Left kidney (tissue), 1 donor: ENCODE measurements at regions not wholly inside any gene's neighbourhood (a gene's known extent, or its start where the extent isn't known, plus 50 kb on each side); places are given as distances from the start of the nearest gene placed in this dataset.

ENCODE experiments used
- DNase-seq: peaks from one replicate; pipeline ENCODE4 v3.0.0-alpha.2; 2013

DNA sequence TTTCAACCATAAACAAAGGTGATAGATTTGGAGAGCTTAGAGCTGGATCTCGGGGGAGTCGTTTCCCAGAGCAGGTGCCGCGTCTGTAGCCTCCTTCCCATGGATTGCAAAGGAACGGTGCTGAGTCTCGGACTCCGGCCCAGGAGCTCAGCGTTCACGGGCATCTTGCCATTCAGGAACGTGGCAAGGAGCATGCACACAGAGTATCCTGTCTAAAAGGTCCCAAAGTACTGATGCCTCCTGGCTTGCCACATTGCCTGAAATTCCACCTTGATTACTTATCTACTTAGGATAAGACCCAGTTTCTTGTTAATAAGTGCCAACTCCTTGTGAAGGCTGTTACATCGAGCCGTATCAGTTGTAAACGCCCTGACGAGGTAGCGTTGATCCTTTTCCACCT, 197.8 kb upstream of the MYT1L start:
- no peak for DNase-seq

DNA sequence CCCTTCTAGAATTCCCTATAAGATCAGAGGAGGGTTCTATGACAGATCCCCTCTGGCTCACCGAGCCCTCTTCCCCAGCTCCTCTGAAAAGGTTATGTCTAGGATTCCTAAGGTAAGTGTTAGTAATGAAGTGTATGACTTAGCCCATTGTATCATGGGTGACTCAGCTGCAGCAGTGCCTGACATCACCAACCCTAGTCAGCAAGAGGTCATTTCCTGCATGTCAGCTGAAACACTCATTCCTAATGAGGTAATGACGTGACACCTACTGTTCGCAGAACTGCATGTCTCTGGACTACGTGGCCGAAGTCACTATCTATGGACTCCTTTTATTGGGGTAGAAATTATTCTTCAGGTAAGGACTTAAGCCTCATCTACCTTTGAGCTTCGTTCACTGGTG, 196.1 kb upstream of the MYT1L start:
- no peak for DNase-seq

DNA sequence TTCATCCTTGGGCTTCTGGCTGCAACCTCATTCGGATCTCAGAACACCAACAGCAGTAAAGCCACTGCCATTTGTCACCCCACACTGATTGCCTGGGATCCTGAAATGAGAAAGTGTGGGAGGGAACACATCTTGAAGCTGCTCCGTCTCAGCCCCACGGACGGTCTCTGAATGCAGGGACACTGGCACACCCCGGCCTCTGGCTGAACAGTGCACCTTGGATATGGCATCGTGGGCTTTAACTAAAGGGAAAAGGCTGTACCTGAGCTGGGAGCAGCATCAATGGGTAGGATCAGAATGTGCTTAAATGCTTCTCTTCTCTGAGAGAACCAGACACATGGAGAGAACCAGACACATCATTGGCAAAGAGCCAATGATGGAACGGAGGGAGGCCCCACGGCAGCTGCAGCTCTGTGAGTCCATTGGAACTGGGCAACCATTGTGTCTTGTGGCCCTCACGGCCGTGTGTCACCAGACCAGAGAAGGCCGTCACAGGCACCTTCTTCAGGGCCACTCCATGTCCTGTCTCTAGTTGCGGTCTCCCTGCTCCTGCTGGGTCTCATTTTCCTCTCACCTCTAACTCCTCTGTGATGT, 193.4 kb upstream of the MYT1L start:
- no peak for DNase-seq

DNA sequence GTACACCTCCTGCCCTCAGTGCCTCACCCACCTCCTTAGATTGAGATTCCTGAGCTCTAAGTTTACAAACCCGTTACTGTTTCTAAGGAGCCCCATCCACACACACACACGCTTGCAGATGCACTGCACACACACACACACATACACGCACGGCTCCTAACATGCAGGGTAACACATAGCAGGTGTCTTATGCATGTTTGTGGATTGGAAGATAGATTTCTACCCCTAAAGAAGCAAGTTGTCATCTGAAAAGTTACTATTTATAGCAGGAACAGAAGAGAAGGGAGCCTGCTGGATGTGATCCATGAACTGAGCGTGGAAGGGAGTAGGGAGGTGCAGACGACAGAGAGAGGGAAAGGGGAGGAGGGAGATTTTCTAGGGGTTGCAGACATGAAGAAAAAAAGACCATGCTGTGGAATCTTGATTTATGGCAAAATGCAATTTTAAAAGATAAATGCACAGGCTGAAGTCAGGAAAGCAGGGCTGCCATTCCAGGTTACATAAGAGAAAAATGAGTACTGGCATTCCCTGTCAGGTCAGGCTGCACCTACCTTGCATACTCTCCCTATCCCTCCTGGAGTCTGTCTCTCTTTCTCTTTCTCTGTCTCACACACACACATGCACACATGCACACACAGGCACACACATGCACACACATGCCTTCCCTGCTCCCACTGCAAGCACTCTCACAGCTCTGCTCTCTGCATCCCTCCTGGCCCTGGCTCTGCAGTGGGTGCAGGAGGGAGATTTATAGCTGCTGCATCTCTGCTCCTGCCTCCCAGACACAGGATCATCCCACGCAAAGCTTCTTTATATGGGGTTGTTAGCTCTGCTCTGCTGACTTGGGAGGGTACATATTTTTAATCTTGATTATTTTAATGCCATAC, 192.6 kb upstream of the MYT1L start:
- DNase-seq: no peak

DNA sequence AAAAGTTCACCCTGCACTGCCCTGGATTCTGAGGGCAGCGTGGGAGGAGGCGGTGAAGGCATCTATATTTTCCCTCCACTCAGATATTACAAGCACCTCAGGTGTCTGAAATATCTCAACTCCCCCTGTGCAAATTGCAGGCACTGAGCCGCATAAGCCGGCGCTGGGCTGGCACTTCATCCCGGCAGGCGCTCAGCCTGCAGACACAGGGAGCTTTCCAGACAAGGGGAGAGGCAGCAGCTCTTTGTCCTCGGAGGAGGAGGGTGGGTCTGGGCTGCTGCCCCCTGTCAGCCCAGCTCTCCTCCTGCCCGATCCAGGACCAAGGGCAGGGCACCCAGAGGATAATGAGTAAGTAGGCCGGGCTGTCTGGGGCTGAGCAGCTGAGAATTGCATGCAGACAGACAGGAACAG, 189.3 kb upstream of the MYT1L start:
- no peak for DNase-seq

DNA sequence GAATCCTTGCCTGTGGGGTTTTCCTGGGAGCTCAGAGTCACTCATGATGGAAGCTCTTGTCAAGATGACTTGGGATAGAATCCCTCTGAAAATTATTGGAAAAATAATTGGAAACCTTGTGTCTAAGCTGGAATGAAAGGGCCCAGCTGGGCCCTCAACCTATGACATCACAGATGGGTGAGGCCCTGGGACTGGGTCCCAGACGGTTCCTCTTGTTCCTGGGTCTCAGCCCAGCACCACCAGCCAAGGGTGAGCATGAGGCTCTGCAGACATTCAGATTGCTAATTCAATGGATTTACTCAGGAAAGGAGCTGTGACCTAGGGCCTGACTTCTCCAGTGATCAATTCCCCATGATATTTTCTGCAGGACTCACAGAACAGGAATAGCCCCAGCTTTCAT, 188.3 kb upstream of the MYT1L start:
- DNase-seq: no peak

DNA sequence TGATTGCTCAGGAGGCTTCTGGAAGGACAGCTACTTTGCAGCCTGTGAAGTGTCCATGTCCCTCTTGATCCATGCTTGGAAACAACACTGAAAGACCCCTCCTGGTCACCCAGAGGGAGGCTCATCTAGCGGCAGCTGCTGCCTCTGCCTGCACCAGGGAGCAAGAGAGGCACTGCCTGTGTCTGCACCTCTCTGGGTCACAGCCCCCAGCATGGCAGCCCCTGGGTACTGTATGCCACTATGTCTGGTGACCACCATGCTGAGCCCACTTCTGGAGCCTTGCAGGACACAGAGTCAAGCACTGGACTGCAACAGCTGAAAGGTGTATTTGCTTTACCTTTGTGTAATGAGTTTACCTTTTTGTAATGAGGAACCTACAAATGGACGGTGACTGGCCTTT, 186.3 kb upstream of the MYT1L start:
- DNase-seq: no peak

DNA sequence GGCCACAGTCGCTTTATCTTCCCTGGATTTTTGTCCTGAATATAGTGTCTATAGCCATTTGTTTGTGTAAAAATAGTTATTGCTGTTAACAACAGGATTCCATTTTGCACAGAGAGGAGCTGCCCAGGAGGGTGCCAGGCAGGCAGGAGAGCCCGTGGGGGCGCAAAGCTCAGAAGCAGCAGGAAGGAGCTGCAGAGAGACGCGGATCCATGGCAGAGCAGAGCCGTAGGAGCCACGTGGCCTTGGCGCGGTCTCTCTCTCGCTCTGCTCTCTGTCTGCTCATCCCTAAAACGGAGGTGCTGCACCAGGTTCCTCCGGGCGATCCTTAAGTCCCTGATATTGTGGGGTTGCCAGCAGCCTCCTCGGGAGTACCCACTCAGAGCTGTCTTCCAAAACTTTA, 185.3 kb upstream of the MYT1L start:
- DNase-seq: no peak

DNA sequence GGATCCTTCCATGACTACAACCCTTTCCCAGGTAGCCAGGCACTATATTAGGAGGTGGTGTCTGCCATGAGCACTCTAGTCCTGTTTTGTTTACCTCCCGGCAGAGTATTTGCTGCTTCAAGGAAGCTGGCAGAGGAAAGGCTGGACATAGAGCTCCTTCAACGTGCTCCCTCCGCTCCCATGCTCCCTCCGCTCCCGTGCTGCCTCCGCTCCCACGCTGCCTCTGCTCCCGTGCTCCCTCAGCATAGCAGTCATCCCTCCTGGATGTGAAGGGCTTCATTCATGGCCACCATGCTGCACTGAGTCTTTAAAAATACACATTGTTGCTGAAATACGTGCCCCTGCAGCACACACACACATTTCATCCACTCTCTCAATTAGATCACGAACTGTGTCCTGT, 181.9 kb upstream of the MYT1L start:
- no peak for DNase-seq

DNA sequence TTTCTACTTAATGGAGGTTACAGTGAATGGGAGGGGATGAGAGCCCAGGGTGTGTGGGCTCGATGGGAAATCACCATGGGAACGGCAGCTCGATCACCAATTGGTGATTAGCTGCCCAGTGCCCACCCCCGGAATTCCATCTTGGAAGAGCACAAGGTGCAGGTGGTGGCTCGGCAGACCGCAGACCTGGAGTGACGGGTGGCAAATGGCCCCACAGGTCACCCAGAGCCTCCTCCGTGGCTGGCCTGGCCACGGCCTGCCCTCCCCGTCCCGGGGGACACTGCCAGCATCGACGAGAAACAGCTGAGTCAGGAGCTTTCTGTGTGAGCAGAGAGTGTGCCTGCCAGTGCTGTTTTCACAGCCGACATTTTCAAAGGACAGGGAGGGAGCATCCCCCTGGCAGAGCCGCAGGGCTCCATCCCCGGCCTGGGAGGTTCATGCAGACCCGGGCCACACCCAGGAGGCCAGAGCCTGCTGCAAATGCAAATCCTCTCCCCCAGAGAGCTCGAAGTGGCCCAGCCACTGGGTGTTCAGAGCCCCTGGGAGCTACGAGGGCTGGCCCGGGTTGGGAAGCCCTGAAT, 176.4 kb upstream of the MYT1L start:
- no peak for DNase-seq

DNA sequence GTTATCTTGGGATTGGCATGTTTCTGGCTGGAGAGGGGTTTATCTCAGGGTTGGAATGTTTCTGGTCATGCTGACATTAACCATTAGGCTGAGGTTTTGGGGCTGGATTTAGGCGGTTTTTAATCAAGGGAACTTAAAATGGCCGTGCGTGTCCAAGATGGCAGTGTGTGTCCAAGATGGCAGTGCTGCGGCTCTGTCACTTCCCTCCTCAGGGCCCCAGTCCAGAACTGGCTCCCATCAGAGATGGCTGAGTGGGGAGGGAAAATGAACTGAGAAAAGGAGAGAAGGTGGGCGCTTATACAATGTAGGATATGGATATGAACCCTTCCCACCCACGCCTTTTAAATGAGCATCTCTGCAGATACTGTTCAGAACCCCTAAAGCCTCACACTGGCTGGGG, 175.5 kb upstream of the MYT1L start:
- DNase-seq: no peak

DNA sequence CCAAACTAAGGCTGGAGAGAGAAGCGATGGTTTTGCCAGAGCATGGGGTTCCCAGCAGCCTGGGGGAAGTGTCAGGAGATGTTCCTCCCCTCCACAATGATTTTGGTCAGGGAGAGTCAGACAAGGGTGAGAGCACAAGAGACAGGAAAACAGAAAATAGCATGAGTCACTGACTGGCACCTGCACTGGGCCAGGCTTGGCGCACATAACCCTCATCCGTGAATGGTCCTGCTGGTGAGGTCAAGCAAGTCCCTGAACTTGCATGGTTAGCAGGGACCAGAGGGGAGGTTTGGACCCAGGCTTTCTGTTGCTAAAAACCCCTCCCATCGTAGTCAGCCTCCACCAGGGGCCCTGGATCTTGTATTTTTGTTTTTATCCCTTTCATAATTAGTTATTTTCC, 174.5 kb upstream of the MYT1L start:
- no peak for DNase-seq

DNA sequence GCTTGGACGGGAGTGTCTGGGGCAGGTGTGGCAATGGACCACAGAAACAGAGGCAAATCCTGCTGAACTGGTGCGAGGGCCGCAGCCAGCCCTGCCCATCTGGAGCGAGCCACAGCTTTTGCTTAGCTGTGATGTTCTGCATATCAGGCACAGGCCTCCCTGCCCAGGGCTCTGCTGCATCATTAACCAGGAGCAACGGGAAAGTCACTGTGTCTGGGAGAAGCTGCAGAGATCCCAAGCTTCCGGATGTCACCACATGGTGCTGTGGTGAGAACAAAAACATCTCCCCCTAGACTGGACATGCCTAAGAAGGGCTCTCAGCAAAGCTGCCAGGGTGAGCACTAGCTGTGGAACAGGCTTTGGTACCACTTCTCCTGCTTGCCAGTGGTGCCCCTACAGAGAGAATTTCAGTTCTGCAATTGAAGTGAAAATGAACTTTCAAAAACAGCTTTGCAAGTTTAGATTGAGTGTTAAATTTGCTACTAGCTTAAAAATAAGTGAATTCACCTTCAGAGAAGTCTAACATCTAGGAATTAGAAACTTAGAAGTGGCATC, 172.9 kb upstream of the MYT1L start:
- DNase-seq: no peak

DNA sequence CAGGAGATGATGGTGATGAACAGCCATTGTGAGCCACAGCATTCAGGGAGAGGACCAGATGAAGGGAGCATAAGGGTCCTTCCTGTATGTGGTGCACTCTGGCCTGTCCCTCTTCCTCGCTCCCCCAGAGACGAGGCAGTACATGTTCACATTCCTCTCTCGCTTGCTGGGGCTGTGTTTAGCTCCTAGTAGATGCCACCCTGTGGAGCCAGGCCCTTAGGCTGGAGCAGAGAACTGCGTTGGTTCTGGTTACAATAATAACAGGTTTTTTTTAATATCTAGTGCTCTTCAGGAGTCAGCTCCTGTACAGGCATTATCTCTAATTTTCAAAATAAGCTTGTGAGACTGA, 171.1 kb upstream of the MYT1L start:
- no peak for DNase-seq

DNA sequence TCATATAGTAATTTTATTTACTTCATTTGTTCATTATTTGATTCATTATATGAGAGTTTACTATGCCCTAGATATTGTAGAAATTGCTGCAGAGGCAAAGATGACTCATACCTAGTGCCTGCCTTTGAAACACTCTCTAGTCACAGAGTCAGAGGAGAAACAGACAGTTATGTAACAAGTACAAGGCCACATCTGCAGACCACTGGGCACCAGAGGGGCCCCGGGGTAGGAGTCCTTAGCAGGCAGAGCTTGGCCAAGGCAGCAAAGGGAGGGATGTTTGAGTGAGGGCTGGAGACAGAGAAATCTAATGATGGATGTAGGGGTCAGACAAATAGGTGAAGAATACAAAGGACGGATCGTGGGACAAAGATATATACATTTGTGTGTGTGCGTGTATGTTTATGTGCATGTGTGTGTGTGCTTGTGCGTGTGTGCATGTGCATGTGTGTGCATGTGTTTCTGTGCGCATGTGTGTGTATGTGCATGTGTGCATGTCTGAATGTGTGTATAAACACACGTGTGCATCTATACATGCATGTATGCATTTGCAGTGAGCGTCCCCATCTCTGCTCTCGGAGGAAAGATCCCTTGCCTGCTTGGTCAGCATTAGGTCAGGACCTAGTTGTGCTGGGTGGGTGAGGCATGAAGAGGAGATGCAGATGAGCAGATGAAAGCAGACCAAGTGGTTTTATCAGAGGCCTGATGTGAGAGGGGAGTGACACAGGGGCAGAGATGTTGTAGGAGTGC, 170.6 kb upstream of the MYT1L start:
- DNase-seq: no peak

DNA sequence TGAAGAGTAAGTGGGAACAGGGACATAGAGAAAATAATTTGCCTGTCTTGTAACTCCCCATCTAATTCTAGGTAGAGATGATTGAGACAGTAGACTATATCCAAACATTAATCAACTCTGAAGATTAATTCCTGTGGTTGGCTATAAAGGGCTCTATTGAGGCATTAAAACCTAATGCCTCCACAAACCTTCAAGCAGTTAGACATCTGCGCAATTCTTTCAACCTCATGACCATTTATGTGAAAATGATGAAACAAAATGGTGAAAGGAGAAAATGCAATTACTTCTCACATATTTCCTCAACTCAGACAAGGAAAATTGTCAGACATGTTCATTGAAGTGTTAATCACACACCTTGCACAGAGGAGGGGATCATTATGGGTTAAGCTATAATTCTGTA, 164.5 kb upstream of the MYT1L start:
- no peak for DNase-seq

DNA sequence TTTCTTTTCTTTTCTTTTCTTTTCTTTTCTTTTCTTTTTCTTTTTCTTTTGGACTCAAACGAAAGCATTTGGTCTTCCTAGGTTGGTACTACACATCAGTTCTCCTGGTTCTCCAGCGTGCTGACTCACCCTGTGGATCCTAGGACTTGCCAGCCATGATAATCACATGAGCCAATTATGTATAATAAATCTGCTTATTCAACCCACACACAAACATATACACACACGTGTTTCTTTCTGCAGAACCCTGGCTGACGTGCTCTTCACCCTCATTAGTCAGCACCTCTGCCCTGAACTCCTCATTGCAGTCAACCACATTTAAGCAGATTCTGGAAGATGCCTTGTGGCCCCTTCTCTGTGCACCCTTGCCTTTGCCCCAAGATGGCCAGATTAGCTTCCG, 162.4 kb upstream of the MYT1L start:
- DNase-seq: no peak

DNA sequence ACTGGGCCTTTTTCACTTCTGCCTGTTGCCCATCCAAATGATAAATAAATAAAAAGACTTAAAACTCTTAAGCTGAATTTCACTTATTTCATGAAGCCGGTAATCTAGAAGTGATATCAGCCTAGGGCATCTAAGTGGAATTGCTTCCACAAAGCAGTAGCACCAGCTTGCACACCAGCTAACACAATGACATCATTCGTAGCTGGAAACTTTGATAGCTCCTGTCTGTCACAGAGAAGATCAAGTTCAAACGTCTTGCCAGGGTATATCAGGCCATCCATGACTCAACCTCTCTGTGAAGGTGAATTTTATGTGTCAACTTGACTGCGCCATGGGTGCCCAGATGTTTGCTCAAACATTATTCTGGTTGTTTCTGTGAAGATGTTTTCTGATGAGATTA, 161.7 kb upstream of the MYT1L start:
- no peak for DNase-seq

DNA sequence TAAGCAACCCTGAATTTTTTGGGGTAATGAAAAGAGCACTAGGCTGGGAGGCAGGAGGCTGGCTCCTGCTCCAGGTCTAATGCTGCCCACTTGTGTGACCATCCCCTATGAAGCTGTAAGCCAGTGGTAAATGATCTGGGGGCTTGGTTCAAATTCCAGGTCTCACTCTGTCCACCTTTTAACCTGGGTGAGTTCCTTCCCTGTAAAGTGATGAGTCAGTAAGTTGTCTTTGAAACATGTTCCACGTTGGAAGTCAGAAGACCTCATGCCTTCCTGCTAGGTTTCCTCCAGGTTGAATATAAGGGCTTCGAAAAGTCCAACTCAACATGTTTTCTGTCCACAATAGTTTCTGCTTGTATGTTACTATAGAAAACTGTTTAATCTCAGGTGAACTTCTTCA, 160.9 kb upstream of the MYT1L start:
- DNase-seq: no peak

DNA sequence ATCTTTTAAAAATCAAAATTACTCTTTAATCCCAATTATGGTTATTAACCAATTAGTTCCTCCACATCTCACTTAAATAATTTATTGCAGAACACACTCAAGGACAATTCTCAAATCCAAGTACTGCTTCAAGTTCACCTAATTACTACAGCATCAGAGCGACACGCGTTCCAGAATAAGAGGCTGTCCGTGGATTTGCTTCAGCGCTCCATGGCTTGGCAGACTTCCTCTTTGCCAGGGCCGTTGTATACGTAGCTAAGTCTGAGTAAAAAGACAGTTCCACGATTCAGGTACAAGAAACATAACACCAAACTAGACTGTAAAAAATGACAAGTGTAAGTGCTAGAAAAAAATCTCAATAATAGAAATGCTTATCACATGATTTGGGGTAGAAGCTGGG, 153.2 kb upstream of the MYT1L start:
- no peak for DNase-seq

DNA sequence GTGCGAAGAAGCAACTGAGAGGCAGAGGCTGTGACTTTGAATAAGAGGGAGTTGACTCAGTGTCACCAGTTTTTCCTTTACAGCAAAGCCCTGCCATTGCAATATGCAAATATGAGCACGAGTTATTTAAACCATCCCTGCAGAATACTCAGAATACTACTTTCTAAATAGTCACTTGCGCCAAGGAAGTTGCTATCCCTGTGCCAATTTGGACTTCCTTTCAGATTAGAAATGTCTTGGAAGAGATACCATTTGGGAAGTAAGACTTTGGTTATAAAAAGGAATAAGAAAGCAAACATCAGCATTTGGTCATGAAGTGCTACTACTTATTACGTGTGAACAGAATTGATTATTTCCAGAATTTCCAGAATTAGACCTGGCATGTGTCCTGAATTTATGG, 151.8 kb upstream of the MYT1L start:
- no peak for DNase-seq

DNA sequence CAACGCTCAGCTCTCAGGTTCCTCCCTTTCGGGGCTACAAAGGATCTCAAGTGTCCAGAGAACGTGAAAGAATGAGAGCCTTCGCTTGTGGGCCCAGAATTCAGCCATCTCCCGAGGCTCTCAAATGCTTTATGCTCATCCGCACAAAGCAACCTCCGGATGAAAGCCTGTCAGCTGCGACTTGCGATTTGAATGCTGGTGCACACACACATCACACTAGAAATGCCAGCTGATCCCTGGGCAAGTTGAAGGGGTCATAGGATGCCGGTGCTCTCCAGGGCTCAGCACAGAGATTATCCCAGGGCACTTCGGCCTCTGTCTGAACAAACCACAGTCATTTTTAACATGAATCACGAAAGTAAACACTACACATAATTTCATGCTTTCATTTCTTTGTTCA, 141.8 kb upstream of the MYT1L start:
- DNase-seq: no peak

DNA sequence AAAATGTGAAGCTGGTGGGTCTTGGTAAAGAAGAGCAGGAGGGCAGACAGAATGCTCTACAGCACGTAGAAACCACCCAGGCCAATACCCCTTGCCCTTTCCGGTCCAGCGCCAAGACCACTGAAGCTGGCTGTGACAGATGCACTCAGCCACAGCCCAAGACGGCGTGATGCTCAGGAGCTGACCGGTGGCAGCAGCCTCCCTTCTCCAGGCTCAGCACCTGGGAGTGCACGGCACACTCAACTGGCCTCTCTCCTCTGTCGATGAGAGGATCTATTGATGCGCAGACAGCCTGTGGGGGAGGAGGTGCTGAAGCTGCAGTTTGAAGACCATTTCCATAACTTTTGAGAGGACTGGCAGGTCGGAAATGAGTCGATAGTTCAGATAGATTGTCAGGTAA, 141.0 kb upstream of the MYT1L start:
- no peak for DNase-seq
